ENCODE measurements at regions not wholly inside any gene's neighbourhood (a gene's known extent, or its start where the extent isn't known, plus 50 kb on each side); places are given as distances from the start of the nearest gene placed in this dataset.

GRCh38 chr15:69912116-69912515, 185.6 kb downstream of the TLE3 start:
- TF ChIP-seq ZFX (IDR thresholded peaks at IDR 0.05; ENCODE audit: borderline replicate concordance) (no peak), CTCF (IDR thresholded peaks at IDR 0.05) (no peak)
- H3K27ac ChIP-seq, result no peak overlapping the region

GRCh38 chr15:69914040-69914439, 183.7 kb downstream of the TLE3 start:
- H3K27ac ChIP-seq, result no peak overlapping the region
- TF ChIP-seq CTCF (IDR thresholded peaks at IDR 0.05), result no peak

- TF ChIP-seq CTCF (IDR thresholded peaks at IDR 0.05), result no peak
- no peak for TF ChIP-seq ZFX (IDR thresholded peaks at IDR 0.05; ENCODE audit: borderline replicate concordance)
- no peak overlapping the region for H3K27ac ChIP-seq
These were observed 182.8 kb downstream of the TLE3 start for GRCh38 chr15:69914960-69915359.

- H3K27ac ChIP-seq, result no peak overlapping the region
- TF ChIP-seq CTCF (IDR thresholded peaks at IDR 0.05), result no peak
- TF ChIP-seq ZFX (IDR thresholded peaks at IDR 0.05; ENCODE audit: borderline replicate concordance), result no peak
These were observed 181.4 kb downstream of the TLE3 start for GRCh38 chr15:69916169-69916785.

- no peak overlapping the region for H3K27ac ChIP-seq
- TF ChIP-seq CTCF (IDR thresholded peaks at IDR 0.05) (no peak), ZFX (IDR thresholded peaks at IDR 0.05; ENCODE audit: borderline replicate concordance) (no peak)
These were observed 180.7 kb downstream of the TLE3 start for GRCh38 chr15:69917056-69917455.

- TF ChIP-seq ZFX (IDR thresholded peaks at IDR 0.05; ENCODE audit: borderline replicate concordance) (no peak), CTCF (IDR thresholded peaks at IDR 0.05) (no peak)
- H3K27ac ChIP-seq, result no peak overlapping the region
These were observed 177.9 kb downstream of the TLE3 start for GRCh38 chr15:69919816-69920215.

- TF ChIP-seq CTCF (IDR thresholded peaks at IDR 0.05) (no peak), ZFX (IDR thresholded peaks at IDR 0.05; ENCODE audit: borderline replicate concordance) (no peak)
- no peak overlapping the region for H3K27ac ChIP-seq
These were observed 177.5 kb downstream of the TLE3 start for GRCh38 chr15:69920221-69920620.

Measured in 22Rv1 (cell line).